Liver (tissue), 7 donors: ENCODE measurements at regions not wholly inside any gene's neighbourhood (a gene's known extent, or its start where the extent isn't known, plus 50 kb on each side); places are given as distances from the start of the nearest gene placed in this dataset.

Experiments used
- DNase-seq: peaks from one replicate; pipeline ENCODE4 v3.0.0-alpha.2; 2017; ENCODE audit warnings: low spot score
- H3K27ac ChIP-seq, 2 donors: one replicate each; pipeline ENCODE4 v1.7.0; 2013; ENCODE audit warnings: inconsistent platforms in 2 of 2, low read length in 2 of 2, control low read depth in 1 of 2, low read depth in 1 of 2, mild to moderate bottlenecking in 1 of 2
- H3K27me3 ChIP-seq, 4 donors: one replicate each; pipeline versions ENCODE4 v1.6.1 to v1.7.0; 2013; ENCODE audit warnings: low read length in 3 of 4, inconsistent platforms in 1 of 4, mild to moderate bottlenecking in 1 of 4, moderate library complexity in 1 of 4; ENCODE audit not compliant: control insufficient read depth in 4 of 4, insufficient read depth in 4 of 4
- H3K36me3 ChIP-seq, 4 donors: one replicate each; pipeline versions ENCODE4 v1.6.1 to v1.7.0; 2013; ENCODE audit warnings: low read length in 3 of 4, mild to moderate bottlenecking in 3 of 4, low read depth in 1 of 4, moderate library complexity in 1 of 4; ENCODE audit not compliant: control insufficient read depth in 4 of 4, insufficient read depth in 3 of 4
- H3K4me1 ChIP-seq, 4 donors: one replicate each; pipeline versions ENCODE4 v1.6.1 to v1.7.0; 2013; ENCODE audit warnings: low read length in 3 of 4, mild to moderate bottlenecking in 3 of 4, moderate library complexity in 1 of 4; ENCODE audit not compliant: control insufficient read depth in 4 of 4, insufficient read depth in 4 of 4
- H3K4me3 ChIP-seq, 3 donors: one replicate each; pipeline versions ENCODE4 v1.6.1 to v1.7.0; 2013; ENCODE audit warnings: low read length in 3 of 3, control low read depth in 1 of 3, low read depth in 1 of 3, mild to moderate bottlenecking in 1 of 3
- H3K9ac ChIP-seq, 2 donors: one replicate each; pipeline ENCODE4 v1.7.0; 2013; ENCODE audit warnings: low read length in 2 of 2, mild to moderate bottlenecking in 2 of 2, moderate library complexity in 2 of 2, control low read depth in 1 of 2, low read depth in 1 of 2
- H3K9me3 ChIP-seq, 4 donors: one replicate each; pipeline versions ENCODE4 v1.6.1 to v1.7.0; 2013; ENCODE audit warnings: low read length in 3 of 4; ENCODE audit not compliant: control insufficient read depth in 4 of 4
- EGR1 ChIP-seq, 2 donors: IDR thresholded peaks; 2 replicates each; pipeline ENCODE4 v1.6.1; 2016 to 2018; ENCODE audit warnings: antibody characterized with exemption in 2 of 2, low read depth in 2 of 2
- GABPA ChIP-seq, 2 donors: IDR thresholded peaks in 1 of 2; conservative IDR thresholded peaks in 1 of 2; 2 replicates each; pipeline ENCODE4 v1.6.1; 2016; ENCODE audit warnings: antibody characterized with exemption in 2 of 2, mild to moderate bottlenecking in 1 of 2, moderate library complexity in 1 of 2
- HNF4A ChIP-seq, 2 donors: conservative IDR thresholded peaks; 2 replicates each; pipeline ENCODE4 v1.6.1; 2016; ENCODE audit warnings: antibody characterized with exemption in 2 of 2, mild to moderate bottlenecking in 2 of 2
- HNF4G ChIP-seq: IDR thresholded peaks from 2 replicates; pipeline ENCODE4 v1.6.1; 2016; ENCODE audit warnings: antibody characterized with exemption
- JUND ChIP-seq, 2 donors: IDR thresholded peaks; 2 replicates each; pipeline ENCODE4 v1.6.1; 2016; ENCODE audit warnings: antibody characterized with exemption in 2 of 2
- MAX ChIP-seq: IDR thresholded peaks from 2 replicates; pipeline ENCODE4 v1.6.1; 2016; ENCODE audit warnings: antibody characterized with exemption
- NR2F2 ChIP-seq: IDR thresholded peaks from 2 replicates; pipeline ENCODE4 v1.6.1; 2016; ENCODE audit warnings: antibody characterized with exemption
- RXRA ChIP-seq, 2 donors: IDR thresholded peaks; 2 replicates each; pipeline ENCODE4 v1.6.1; 2017 to 2018; ENCODE audit warnings: antibody characterized with exemption in 2 of 2, mild to moderate bottlenecking in 1 of 2
- SP1 ChIP-seq: IDR thresholded peaks from 2 replicates; pipeline ENCODE4 v1.6.1; 2018; ENCODE audit warnings: antibody characterized with exemption, mild to moderate bottlenecking
- TAF1 ChIP-seq: conservative IDR thresholded peaks from 2 replicates; pipeline ENCODE4 v1.6.1; 2016; ENCODE audit warnings: antibody characterized with exemption, mild to moderate bottlenecking
- YY1 ChIP-seq: IDR thresholded peaks from 2 replicates; pipeline ENCODE4 v1.6.1; 2016; ENCODE audit warnings: antibody characterized with exemption, mild to moderate bottlenecking
- WGBS: extraction: QIAGEN DNeasy Blood & Tissue Kit; methylation state at CpG from one replicate; pipeline ENCODE4 v1.1.7; 2013; 5-methylcytosine and 5-hydroxymethylcytosine counted together
- TF ChIP-seq, protein P1 (sequence below): IDR thresholded peaks from 2 replicates; pipeline ENCODE4 v1.6.1; 2016; ENCODE audit warnings: antibody characterized with exemption
- TF ChIP-seq, protein P2 (sequence below): IDR thresholded peaks from 2 replicates; pipeline ENCODE4 v1.6.1; 2016; ENCODE audit warnings: antibody characterized with exemption, mild to moderate bottlenecking
- donor health status: healthy.
- donor health status: healthy.
- donor health status: healthy.
- donor health status: healthy.

DNA sequence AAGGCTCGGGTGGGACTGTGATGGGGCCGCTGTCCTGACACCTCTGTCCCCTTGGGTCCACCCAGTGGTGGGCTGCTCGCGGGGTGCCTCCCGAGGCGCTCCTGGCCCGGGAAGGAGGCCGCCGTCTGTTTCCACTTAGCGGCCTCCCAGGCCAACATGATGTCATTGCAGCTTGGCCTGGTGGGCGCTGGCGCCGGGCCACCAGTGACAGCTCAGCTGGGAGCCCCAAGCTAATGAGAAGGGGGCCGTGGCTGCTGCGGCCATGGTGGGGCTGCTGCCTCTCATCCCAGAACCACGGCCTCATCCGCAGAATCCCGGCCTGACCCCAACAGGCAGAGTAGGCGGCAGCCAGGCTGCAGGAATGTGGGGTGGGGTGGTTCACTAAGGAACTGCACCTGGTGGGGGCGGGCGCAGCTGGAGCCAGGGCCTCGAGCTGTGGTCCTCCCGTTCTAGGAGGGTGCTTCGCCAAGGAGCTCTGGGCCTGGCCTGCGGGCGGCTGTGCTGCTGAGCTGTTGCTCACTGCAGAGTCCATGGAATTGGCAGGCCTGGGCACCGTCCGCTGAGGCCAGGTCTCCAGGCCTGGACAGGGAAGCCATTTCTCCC lies 123.5 kb upstream of the COL5A1 start (continued):
- TF ChIP-seq, protein P1, sequence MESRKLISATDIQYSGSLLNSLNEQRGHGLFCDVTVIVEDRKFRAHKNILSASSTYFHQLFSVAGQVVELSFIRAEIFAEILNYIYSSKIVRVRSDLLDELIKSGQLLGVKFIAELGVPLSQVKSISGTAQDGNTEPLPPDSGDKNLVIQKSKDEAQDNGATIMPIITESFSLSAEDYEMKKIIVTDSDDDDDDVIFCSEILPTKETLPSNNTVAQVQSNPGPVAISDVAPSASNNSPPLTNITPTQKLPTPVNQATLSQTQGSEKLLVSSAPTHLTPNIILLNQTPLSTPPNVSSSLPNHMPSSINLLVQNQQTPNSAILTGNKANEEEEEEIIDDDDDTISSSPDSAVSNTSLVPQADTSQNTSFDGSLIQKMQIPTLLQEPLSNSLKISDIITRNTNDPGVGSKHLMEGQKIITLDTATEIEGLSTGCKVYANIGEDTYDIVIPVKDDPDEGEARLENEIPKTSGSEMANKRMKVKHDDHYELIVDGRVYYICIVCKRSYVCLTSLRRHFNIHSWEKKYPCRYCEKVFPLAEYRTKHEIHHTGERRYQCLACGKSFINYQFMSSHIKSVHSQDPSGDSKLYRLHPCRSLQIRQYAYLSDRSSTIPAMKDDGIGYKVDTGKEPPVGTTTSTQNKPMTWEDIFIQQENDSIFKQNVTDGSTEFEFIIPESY, result no peak
- TF ChIP-seq RXRA (IDR thresholded peaks at IDR 0.05), result no peak
- no peak for TF ChIP-seq TAF1
- TF ChIP-seq SP1, result no peak
- TF ChIP-seq MAX, result no peak
- no peak for TF ChIP-seq HNF4G
- TF ChIP-seq JUND (IDR thresholded peaks at IDR 0.05), result no peak

DNA sequence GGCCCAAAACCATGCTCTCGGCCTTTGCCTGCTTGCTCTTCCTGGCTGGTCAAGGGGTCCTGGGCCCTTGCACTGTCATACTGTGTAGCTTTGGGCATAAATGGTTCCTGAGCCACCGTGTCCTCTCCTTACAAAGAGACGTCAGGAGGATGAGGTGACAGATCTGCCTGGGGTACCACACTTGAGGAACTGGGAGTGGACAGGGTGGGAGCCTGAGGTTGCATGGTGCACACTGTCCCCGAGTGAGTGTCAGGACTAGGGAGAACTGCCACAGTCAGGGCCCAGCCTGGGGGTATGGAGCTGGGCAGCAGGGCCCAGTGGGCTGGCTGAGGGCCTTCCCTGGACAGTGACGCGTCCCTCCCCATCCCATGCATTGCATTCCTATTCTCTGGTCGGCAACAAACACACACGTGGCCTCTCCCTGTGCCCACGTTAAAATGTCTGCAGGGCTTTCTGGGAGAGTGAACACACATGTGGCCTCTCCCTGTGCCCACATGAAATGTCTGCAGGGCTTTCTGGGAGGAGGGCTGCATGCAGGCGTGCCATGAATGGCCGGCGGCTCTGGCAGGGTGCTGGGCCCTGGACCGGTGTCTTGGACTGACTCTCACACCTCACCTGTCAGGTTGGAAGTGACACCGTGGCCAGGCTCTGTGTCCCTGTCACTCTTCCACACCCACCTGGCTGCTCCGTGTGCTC lies 122.1 kb upstream of the COL5A1 start:
- H3K36me3 ChIP-seq, result no peaks in the 10 kb centered on the region
- H3K9me3 ChIP-seq, result no peaks in the 10 kb centered on the region
- TF ChIP-seq YY1, result no peak
- no peak for TF ChIP-seq HNF4A (conservative IDR thresholded peaks at IDR 0.05)
- no peak for TF ChIP-seq JUND (IDR thresholded peaks at IDR 0.05)
- H3K9ac ChIP-seq, result no peak overlapping the region
- WGBS, result 87% methylated on average over 15 of the region's 15 CpGs
- no peak overlapping the region for H3K4me3 ChIP-seq
- DNase-seq, result no peak
- no peak overlapping the region for H3K27ac ChIP-seq
- H3K4me1 ChIP-seq, result no peaks in the 10 kb centered on the region
- H3K27me3 ChIP-seq, result no peaks in the 10 kb centered on the region

GRCh38 chr9:134521817-134522501 lies 119.6 kb upstream of the COL5A1 start:
- Histone ChIP-seq H3K4me3 (no peak overlapping the region), H3K9ac (no peak overlapping the region), H3K4me1 (no peaks in the 10 kb centered on the region), H3K27ac (no peak overlapping the region), H3K9me3 (no peaks in the 10 kb centered on the region), H3K36me3 (no peaks in the 10 kb centered on the region), H3K27me3 (no peaks in the 10 kb centered on the region)
- no peak for DNase-seq
- 67% methylated on average over 25 of the region's 25 CpGs for WGBS
- no peak for TF ChIP-seq HNF4G
- TF ChIP-seq SP1, result no peak
- TF ChIP-seq GABPA (IDR thresholded peaks at IDR 0.05 in 1 of 2, conservative IDR thresholded peaks at IDR 0.05 in 1 of 2), result no peak
- TF ChIP-seq NR2F2, result no peak
- no peak for TF ChIP-seq MAX
- TF ChIP-seq HNF4A (conservative IDR thresholded peaks at IDR 0.05), result no peak
- no peak for TF ChIP-seq RXRA (IDR thresholded peaks at IDR 0.05)
- no peak for TF ChIP-seq EGR1 (IDR thresholded peaks at IDR 0.05; ENCODE audit: low read depth in 2 of 2)
- TF ChIP-seq, protein P2, sequence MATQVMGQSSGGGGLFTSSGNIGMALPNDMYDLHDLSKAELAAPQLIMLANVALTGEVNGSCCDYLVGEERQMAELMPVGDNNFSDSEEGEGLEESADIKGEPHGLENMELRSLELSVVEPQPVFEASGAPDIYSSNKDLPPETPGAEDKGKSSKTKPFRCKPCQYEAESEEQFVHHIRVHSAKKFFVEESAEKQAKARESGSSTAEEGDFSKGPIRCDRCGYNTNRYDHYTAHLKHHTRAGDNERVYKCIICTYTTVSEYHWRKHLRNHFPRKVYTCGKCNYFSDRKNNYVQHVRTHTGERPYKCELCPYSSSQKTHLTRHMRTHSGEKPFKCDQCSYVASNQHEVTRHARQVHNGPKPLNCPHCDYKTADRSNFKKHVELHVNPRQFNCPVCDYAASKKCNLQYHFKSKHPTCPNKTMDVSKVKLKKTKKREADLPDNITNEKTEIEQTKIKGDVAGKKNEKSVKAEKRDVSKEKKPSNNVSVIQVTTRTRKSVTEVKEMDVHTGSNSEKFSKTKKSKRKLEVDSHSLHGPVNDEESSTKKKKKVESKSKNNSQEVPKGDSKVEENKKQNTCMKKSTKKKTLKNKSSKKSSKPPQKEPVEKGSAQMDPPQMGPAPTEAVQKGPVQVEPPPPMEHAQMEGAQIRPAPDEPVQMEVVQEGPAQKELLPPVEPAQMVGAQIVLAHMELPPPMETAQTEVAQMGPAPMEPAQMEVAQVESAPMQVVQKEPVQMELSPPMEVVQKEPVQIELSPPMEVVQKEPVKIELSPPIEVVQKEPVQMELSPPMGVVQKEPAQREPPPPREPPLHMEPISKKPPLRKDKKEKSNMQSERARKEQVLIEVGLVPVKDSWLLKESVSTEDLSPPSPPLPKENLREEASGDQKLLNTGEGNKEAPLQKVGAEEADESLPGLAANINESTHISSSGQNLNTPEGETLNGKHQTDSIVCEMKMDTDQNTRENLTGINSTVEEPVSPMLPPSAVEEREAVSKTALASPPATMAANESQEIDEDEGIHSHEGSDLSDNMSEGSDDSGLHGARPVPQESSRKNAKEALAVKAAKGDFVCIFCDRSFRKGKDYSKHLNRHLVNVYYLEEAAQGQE, result no peak
